ENCODE measurements at regions not wholly inside any gene's neighbourhood (a gene's known extent, or its start where the extent isn't known, plus 50 kb on each side); places are given as distances from the start of the nearest gene placed in this dataset.

- no peaks in the 10 kb centered on the region for H3K4me1 Mint-ChIP-seq (ENCODE audit: low read depth)
- no peak overlapping the region for H3K27ac Mint-ChIP-seq
- no peaks in the 10 kb centered on the region for H3K9me3 Mint-ChIP-seq
- H3K4me3 Mint-ChIP-seq, result no peak overlapping the region
- no peaks in the 10 kb centered on the region for H3K36me3 Mint-ChIP-seq (ENCODE audit: low read depth)
- H3K27me3 Mint-ChIP-seq (ENCODE audit: low read depth), result no peaks in the 10 kb centered on the region
Observed at GRCh38 chrX:150192816-150193215, 170.3 kb upstream of the MAMLD1 start.

- no peaks in the 10 kb centered on the region for H3K9me3 Mint-ChIP-seq
- H3K36me3 Mint-ChIP-seq (ENCODE audit: low read depth), result no peaks in the 10 kb centered on the region
- H3K4me1 Mint-ChIP-seq (ENCODE audit: low read depth), result peaks cover 6% of the 10 kb centered on the region
Observed at GRCh38 chrX:150196285-150196684, 166.8 kb upstream of the MAMLD1 start.

GRCh38 chrX:150197388-150197787 is 165.7 kb upstream of the MAMLD1 start:
- H3K36me3 Mint-ChIP-seq (ENCODE audit: low read depth), result no peaks in the 10 kb centered on the region
- H3K9me3 Mint-ChIP-seq, result no peaks in the 10 kb centered on the region
- H3K27ac Mint-ChIP-seq, result no peak overlapping the region
- H3K27me3 Mint-ChIP-seq (ENCODE audit: low read depth), result no peaks in the 10 kb centered on the region
- H3K4me3 Mint-ChIP-seq, result no peak overlapping the region
- peaks cover 6% of the 10 kb centered on the region for H3K4me1 Mint-ChIP-seq (ENCODE audit: low read depth)

More at GRCh38 chrX:150196285-150196684, 166.8 kb upstream of the MAMLD1 start:
- no peak overlapping the region for H3K4me3 Mint-ChIP-seq
- H3K27me3 Mint-ChIP-seq (ENCODE audit: low read depth), result no peaks in the 10 kb centered on the region
- no peak overlapping the region for H3K27ac Mint-ChIP-seq

- no peaks in the 10 kb centered on the region for H3K27me3 Mint-ChIP-seq (ENCODE audit: low read depth)
- H3K36me3 Mint-ChIP-seq (ENCODE audit: low read depth), result no peaks in the 10 kb centered on the region
- H3K27ac Mint-ChIP-seq, result no peak overlapping the region
- peaks cover 6% of the 10 kb centered on the region for H3K4me1 Mint-ChIP-seq (ENCODE audit: low read depth)
- H3K9me3 Mint-ChIP-seq, result no peaks in the 10 kb centered on the region
- H3K4me3 Mint-ChIP-seq, result no peak overlapping the region
Observed at GRCh38 chrX:150198776-150199175, 164.3 kb upstream of the MAMLD1 start.

GRCh38 chrX:150199181-150199580 is 163.9 kb upstream of the MAMLD1 start:
- H3K9me3 Mint-ChIP-seq, result no peaks in the 10 kb centered on the region
- H3K36me3 Mint-ChIP-seq (ENCODE audit: low read depth), result no peaks in the 10 kb centered on the region
- peaks cover 6% of the 10 kb centered on the region for H3K4me1 Mint-ChIP-seq (ENCODE audit: low read depth)
- H3K4me3 Mint-ChIP-seq, result no peak overlapping the region
- no peaks in the 10 kb centered on the region for H3K27me3 Mint-ChIP-seq (ENCODE audit: low read depth)
- H3K27ac Mint-ChIP-seq, result no peak overlapping the region

GRCh38 chrX:150199803-150200202 is 163.3 kb upstream of the MAMLD1 start:
- Mint-ChIP-seq H3K4me1 (ENCODE audit: low read depth) (peaks cover 6% of the 10 kb centered on the region), H3K4me3 (no peak overlapping the region), H3K36me3 (ENCODE audit: low read depth) (no peaks in the 10 kb centered on the region), H3K27me3 (ENCODE audit: low read depth) (no peaks in the 10 kb centered on the region), H3K9me3 (no peaks in the 10 kb centered on the region), H3K27ac (no peak overlapping the region)

GRCh38 chrX:150200361-150200760 is 162.8 kb upstream of the MAMLD1 start:
- H3K4me1 Mint-ChIP-seq (ENCODE audit: low read depth), result peaks cover 6% of the 10 kb centered on the region
- no peaks in the 10 kb centered on the region for H3K9me3 Mint-ChIP-seq
- H3K4me3 Mint-ChIP-seq, result no peak overlapping the region
- H3K27ac Mint-ChIP-seq, result no peak overlapping the region
- no peaks in the 10 kb centered on the region for H3K27me3 Mint-ChIP-seq (ENCODE audit: low read depth)
- H3K36me3 Mint-ChIP-seq (ENCODE audit: low read depth), result no peaks in the 10 kb centered on the region

- Mint-ChIP-seq H3K27ac (peak overlapping the region; percentile 50), H3K9me3 (no peaks in the 10 kb centered on the region), H3K36me3 (ENCODE audit: low read depth) (no peaks in the 10 kb centered on the region), H3K4me1 (ENCODE audit: low read depth) (peaks cover 6% of the 10 kb centered on the region), H3K27me3 (ENCODE audit: low read depth) (no peaks in the 10 kb centered on the region), H3K4me3 (no peak overlapping the region)
Observed at GRCh38 chrX:150200820-150201287, 162.3 kb upstream of the MAMLD1 start.

- Mint-ChIP-seq H3K4me1 (ENCODE audit: low read depth) (peaks cover 6% of the 10 kb centered on the region), H3K4me3 (no peak overlapping the region), H3K36me3 (ENCODE audit: low read depth) (no peaks in the 10 kb centered on the region), H3K27me3 (ENCODE audit: low read depth) (no peaks in the 10 kb centered on the region), H3K27ac (no peak overlapping the region), H3K9me3 (no peaks in the 10 kb centered on the region)
Observed at GRCh38 chrX:150201391-150201790, 161.7 kb upstream of the MAMLD1 start.

GRCh38 chrX:150201841-150202240 is 161.3 kb upstream of the MAMLD1 start:
- H3K4me3 Mint-ChIP-seq, result no peak overlapping the region
- no peaks in the 10 kb centered on the region for H3K9me3 Mint-ChIP-seq
- no peaks in the 10 kb centered on the region for H3K36me3 Mint-ChIP-seq (ENCODE audit: low read depth)
- peaks cover 6% of the 10 kb centered on the region for H3K4me1 Mint-ChIP-seq (ENCODE audit: low read depth)
- H3K27ac Mint-ChIP-seq, result no peak overlapping the region
- H3K27me3 Mint-ChIP-seq (ENCODE audit: low read depth), result no peaks in the 10 kb centered on the region

- no peaks in the 10 kb centered on the region for H3K36me3 Mint-ChIP-seq (ENCODE audit: low read depth)
- no peak overlapping the region for H3K27ac Mint-ChIP-seq
- H3K4me1 Mint-ChIP-seq (ENCODE audit: low read depth), result peaks cover 6% of the 10 kb centered on the region
- no peaks in the 10 kb centered on the region for H3K9me3 Mint-ChIP-seq
- no peaks in the 10 kb centered on the region for H3K27me3 Mint-ChIP-seq (ENCODE audit: low read depth)
- no peak overlapping the region for H3K4me3 Mint-ChIP-seq
Observed at GRCh38 chrX:150202641-150203247, 160.4 kb upstream of the MAMLD1 start.

GRCh38 chrX:150203248-150203645 is 159.9 kb upstream of the MAMLD1 start:
- no peaks in the 10 kb centered on the region for H3K9me3 Mint-ChIP-seq
- H3K4me3 Mint-ChIP-seq, result no peak overlapping the region
- no peaks in the 10 kb centered on the region for H3K27me3 Mint-ChIP-seq (ENCODE audit: low read depth)
- no peak overlapping the region for H3K27ac Mint-ChIP-seq
- H3K4me1 Mint-ChIP-seq (ENCODE audit: low read depth), result peaks cover 6% of the 10 kb centered on the region
- H3K36me3 Mint-ChIP-seq (ENCODE audit: low read depth), result no peaks in the 10 kb centered on the region

GRCh38 chrX:150205011-150205410 is 158.1 kb upstream of the MAMLD1 start:
- Mint-ChIP-seq H3K27me3 (ENCODE audit: low read depth) (peaks cover 4% of the 10 kb centered on the region), H3K27ac (no peak overlapping the region), H3K4me3 (no peak overlapping the region), H3K9me3 (no peaks in the 10 kb centered on the region), H3K36me3 (ENCODE audit: low read depth) (no peaks in the 10 kb centered on the region), H3K4me1 (ENCODE audit: low read depth) (peaks cover 6% of the 10 kb centered on the region)

GRCh38 chrX:150207733-150208132 is 155.4 kb upstream of the MAMLD1 start:
- no peaks in the 10 kb centered on the region for H3K36me3 Mint-ChIP-seq (ENCODE audit: low read depth)
- no peaks in the 10 kb centered on the region for H3K4me1 Mint-ChIP-seq (ENCODE audit: low read depth)
- no peak overlapping the region for H3K27ac Mint-ChIP-seq
- peaks cover 9% of the 10 kb centered on the region for H3K27me3 Mint-ChIP-seq (ENCODE audit: low read depth)
- H3K9me3 Mint-ChIP-seq, result no peaks in the 10 kb centered on the region
- H3K4me3 Mint-ChIP-seq, result no peak overlapping the region

GRCh38 chrX:150211988-150212387 is 151.1 kb upstream of the MAMLD1 start:
- Mint-ChIP-seq H3K36me3 (ENCODE audit: low read depth) (no peaks in the 10 kb centered on the region), H3K9me3 (no peaks in the 10 kb centered on the region), H3K27ac (no peak overlapping the region), H3K27me3 (ENCODE audit: low read depth) (peaks cover 9% of the 10 kb centered on the region), H3K4me1 (ENCODE audit: low read depth) (no peaks in the 10 kb centered on the region), H3K4me3 (no peak overlapping the region)

Data from T-helper 1 cell treated with Interleukin-12 subunit alpha and Interleukin-12 subunit beta and Interleukin-4 antibody, amounts not matched to agents 30 μg/mL and 1 μg/mL, for 36 hours (primary cell).